ENCODE measurements at regions not wholly inside any gene's neighbourhood (a gene's known extent, or its start where the extent isn't known, plus 50 kb on each side); places are given as distances from the start of the nearest gene placed in this dataset.

- Histone ChIP-seq H3K27me3 (ENCODE audit: insufficient read depth, low read length) (no peaks in the 10 kb centered on the region), H2AFZ (ENCODE audit: low read length, unreplicated experiment) (no peak overlapping the region), H3K27ac (ENCODE audit: low read depth, low read length) (no peak overlapping the region), H3K79me2 (ENCODE audit: control insufficient read depth, insufficient read depth, low read length, unreplicated experiment) (no peaks in the 10 kb centered on the region), H3K36me3 (ENCODE audit: insufficient read depth, low read length) (no peaks in the 10 kb centered on the region), H3K4me3 (ENCODE audit: low read depth, low read length) (no peak overlapping the region), H3K4me1 (ENCODE audit: control insufficient read depth, insufficient read depth, low read length, unreplicated experiment) (no peaks in the 10 kb centered on the region)
Measured at GRCh38 chr22:26753125-26753862, 95.9 kb downstream of the MIAT start.

- no peak overlapping the region for H3K27ac ChIP-seq (ENCODE audit: low read depth, low read length)
- no peaks in the 10 kb centered on the region for H3K79me2 ChIP-seq (ENCODE audit: control insufficient read depth, insufficient read depth, low read length, unreplicated experiment)
- no peaks in the 10 kb centered on the region for H3K36me3 ChIP-seq (ENCODE audit: insufficient read depth, low read length)
- H3K4me1 ChIP-seq (ENCODE audit: control insufficient read depth, insufficient read depth, low read length, unreplicated experiment) = no peaks in the 10 kb centered on the region
- H3K27me3 ChIP-seq (ENCODE audit: insufficient read depth, low read length) = no peaks in the 10 kb centered on the region
- H2AFZ ChIP-seq (ENCODE audit: low read length, unreplicated experiment) = peak overlapping the region; percentile 38
- H3K4me3 ChIP-seq (ENCODE audit: low read depth, low read length) = peak overlapping the region; percentile 65
Measured at GRCh38 chr22:26756675-26757293, 99.4 kb downstream of the MIAT start.

GRCh38 chr22:26757496-26757895 is 100.1 kb downstream of the MIAT start:
- no peaks in the 10 kb centered on the region for H3K79me2 ChIP-seq (ENCODE audit: control insufficient read depth, insufficient read depth, low read length, unreplicated experiment)
- no peak overlapping the region for H2AFZ ChIP-seq (ENCODE audit: low read length, unreplicated experiment)
- H3K27ac ChIP-seq (ENCODE audit: low read depth, low read length) = no peak overlapping the region
- no peaks in the 10 kb centered on the region for H3K4me1 ChIP-seq (ENCODE audit: control insufficient read depth, insufficient read depth, low read length, unreplicated experiment)
- H3K4me3 ChIP-seq (ENCODE audit: low read depth, low read length) = no peak overlapping the region
- no peaks in the 10 kb centered on the region for H3K36me3 ChIP-seq (ENCODE audit: insufficient read depth, low read length)
- no peaks in the 10 kb centered on the region for H3K27me3 ChIP-seq (ENCODE audit: insufficient read depth, low read length)

GRCh38 chr22:26762503-26763472 is 105.4 kb downstream of the MIAT start:
- no peaks in the 10 kb centered on the region for H3K27me3 ChIP-seq (ENCODE audit: insufficient read depth, low read length)
- no peaks in the 10 kb centered on the region for H3K79me2 ChIP-seq (ENCODE audit: control insufficient read depth, insufficient read depth, low read length, unreplicated experiment)
- H3K4me1 ChIP-seq (ENCODE audit: control insufficient read depth, insufficient read depth, low read length, unreplicated experiment) = peaks cover 15% of the 10 kb centered on the region
- no peak overlapping the region for H3K4me3 ChIP-seq (ENCODE audit: low read depth, low read length)
- no peak overlapping the region for H2AFZ ChIP-seq (ENCODE audit: low read length, unreplicated experiment)
- no peaks in the 10 kb centered on the region for H3K36me3 ChIP-seq (ENCODE audit: insufficient read depth, low read length)
- no peak overlapping the region; the same call in 1 of the 2 replicates for H3K27ac ChIP-seq (ENCODE audit: low read depth, low read length)

- no peak overlapping the region for H3K4me3 ChIP-seq (ENCODE audit: low read depth, low read length)
- H3K4me1 ChIP-seq (ENCODE audit: control insufficient read depth, insufficient read depth, low read length, unreplicated experiment) = peaks cover 15% of the 10 kb centered on the region
- no peaks in the 10 kb centered on the region for H3K36me3 ChIP-seq (ENCODE audit: insufficient read depth, low read length)
- no peaks in the 10 kb centered on the region for H3K27me3 ChIP-seq (ENCODE audit: insufficient read depth, low read length)
- no peak overlapping the region for H3K27ac ChIP-seq (ENCODE audit: low read depth, low read length)
- no peaks in the 10 kb centered on the region for H3K79me2 ChIP-seq (ENCODE audit: control insufficient read depth, insufficient read depth, low read length, unreplicated experiment)
- H2AFZ ChIP-seq (ENCODE audit: low read length, unreplicated experiment) = no peak overlapping the region
Measured at GRCh38 chr22:26763633-26764361, 106.4 kb downstream of the MIAT start.

GRCh38 chr22:26766510-26767350 is 109.3 kb downstream of the MIAT start:
- no peaks in the 10 kb centered on the region for H3K79me2 ChIP-seq (ENCODE audit: control insufficient read depth, insufficient read depth, low read length, unreplicated experiment)
- no peak overlapping the region for H3K4me3 ChIP-seq (ENCODE audit: low read depth, low read length)
- no peaks in the 10 kb centered on the region for H3K27me3 ChIP-seq (ENCODE audit: insufficient read depth, low read length)
- no peak overlapping the region for H3K27ac ChIP-seq (ENCODE audit: low read depth, low read length)
- no peak overlapping the region for H2AFZ ChIP-seq (ENCODE audit: low read length, unreplicated experiment)
- peaks cover 15% of the 10 kb centered on the region for H3K4me1 ChIP-seq (ENCODE audit: control insufficient read depth, insufficient read depth, low read length, unreplicated experiment)
- H3K36me3 ChIP-seq (ENCODE audit: insufficient read depth, low read length) = no peaks in the 10 kb centered on the region

GRCh38 chr22:26767351-26768155 is 110.2 kb downstream of the MIAT start:
- Histone ChIP-seq H2AFZ (ENCODE audit: low read length, unreplicated experiment) (no peak overlapping the region), H3K79me2 (ENCODE audit: control insufficient read depth, insufficient read depth, low read length, unreplicated experiment) (no peaks in the 10 kb centered on the region), H3K27me3 (ENCODE audit: insufficient read depth, low read length) (no peaks in the 10 kb centered on the region), H3K36me3 (ENCODE audit: insufficient read depth, low read length) (no peaks in the 10 kb centered on the region), H3K4me1 (ENCODE audit: control insufficient read depth, insufficient read depth, low read length, unreplicated experiment) (peaks cover 15% of the 10 kb centered on the region), H3K27ac (ENCODE audit: low read depth, low read length) (no peak overlapping the region), H3K4me3 (ENCODE audit: low read depth, low read length) (no peak overlapping the region)

GRCh38 chr22:26768156-26768515 is 110.7 kb downstream of the MIAT start:
- Histone ChIP-seq H3K36me3 (ENCODE audit: insufficient read depth, low read length) (no peaks in the 10 kb centered on the region), H3K4me1 (ENCODE audit: control insufficient read depth, insufficient read depth, low read length, unreplicated experiment) (peaks cover 10% of the 10 kb centered on the region), H3K79me2 (ENCODE audit: control insufficient read depth, insufficient read depth, low read length, unreplicated experiment) (no peaks in the 10 kb centered on the region), H3K27ac (ENCODE audit: low read depth, low read length) (no peak overlapping the region), H3K4me3 (ENCODE audit: low read depth, low read length) (no peak overlapping the region), H2AFZ (ENCODE audit: low read length, unreplicated experiment) (no peak overlapping the region), H3K27me3 (ENCODE audit: insufficient read depth, low read length) (no peaks in the 10 kb centered on the region)

GRCh38 chr22:26768952-26769351 is 111.6 kb downstream of the MIAT start:
- H3K4me1 ChIP-seq (ENCODE audit: control insufficient read depth, insufficient read depth, low read length, unreplicated experiment) = peaks cover 2% of the 10 kb centered on the region
- H3K79me2 ChIP-seq (ENCODE audit: control insufficient read depth, insufficient read depth, low read length, unreplicated experiment) = no peaks in the 10 kb centered on the region
- H3K27me3 ChIP-seq (ENCODE audit: insufficient read depth, low read length) = no peaks in the 10 kb centered on the region
- H3K36me3 ChIP-seq (ENCODE audit: insufficient read depth, low read length) = no peaks in the 10 kb centered on the region
- H3K27ac ChIP-seq (ENCODE audit: low read depth, low read length) = no peak overlapping the region
- H3K4me3 ChIP-seq (ENCODE audit: low read depth, low read length) = no peak overlapping the region
- H2AFZ ChIP-seq (ENCODE audit: low read length, unreplicated experiment) = no peak overlapping the region
